Immature natural killer cell (primary cell): ENCODE measurements at regions not wholly inside any gene's neighbourhood (a gene's known extent, or its start where the extent isn't known, plus 50 kb on each side); places are given as distances from the start of the nearest gene placed in this dataset.
"Not testable (repeated sequence)": the region's sequence is repeated elsewhere in the genome, so short reads cannot be mapped to it uniquely, and the experiment has no call there.

Experiments
- DNase-seq, 3 donors: peaks; one replicate each; pipeline ENCODE4 v3.0.0; 2022; ENCODE audit warnings: mixed read lengths in 1 of 3
- H3K27ac Mint-ChIP-seq, 6 donors: one replicate each; pipeline ENCODE4 v1.8.0; 2020; ENCODE audit warnings: mixed read lengths in 6 of 6, mild to moderate bottlenecking in 5 of 6, inconsistent platforms in 4 of 6, moderate library complexity in 3 of 6
- H3K27me3 Mint-ChIP-seq, 3 donors: one replicate each; pipeline ENCODE4 v1.8.0; 2020 to 2021; ENCODE audit warnings: low read depth in 3 of 3, mild to moderate bottlenecking in 3 of 3, mixed read lengths in 3 of 3, moderate library complexity in 3 of 3, inconsistent platforms in 1 of 3
- H3K36me3 Mint-ChIP-seq, 3 donors: one replicate each; pipeline ENCODE4 v1.8.0; 2020; ENCODE audit warnings: mixed read lengths in 3 of 3, inconsistent platforms in 2 of 3, mild to moderate bottlenecking in 2 of 3
- H3K4me1 Mint-ChIP-seq, 2 donors: one replicate each; pipeline ENCODE4 v1.8.0; 2020; ENCODE audit warnings: inconsistent platforms in 2 of 2, mild to moderate bottlenecking in 2 of 2, mixed read lengths in 2 of 2, moderate library complexity in 1 of 2
- H3K4me3 Mint-ChIP-seq, 5 donors: one replicate each; pipeline ENCODE4 v1.8.0; 2020; ENCODE audit warnings: mild to moderate bottlenecking in 5 of 5, mixed read lengths in 5 of 5, inconsistent platforms in 3 of 5, moderate library complexity in 3 of 5
- H3K9me3 Mint-ChIP-seq, 6 donors: one replicate each; pipeline ENCODE4 v1.8.0; 2020; ENCODE audit warnings: mild to moderate bottlenecking in 6 of 6, mixed read lengths in 6 of 6, inconsistent platforms in 4 of 6, moderate library complexity in 3 of 6

- Mint-ChIP-seq H3K4me1 (no peaks in the 10 kb centered on the region), H3K27me3 (no peaks in the 10 kb centered on the region), H3K36me3 (no peaks in the 10 kb centered on the region), H3K9me3 (peaks cover 6 to 29% (median 14%) of the 10 kb centered on the region in 6 donors), H3K27ac (no peak overlapping the region), H3K4me3 (no peak overlapping the region)
- no peak for DNase-seq
These were observed 176.5 kb upstream of the VWC2 start for GRCh38 chr7:49596701-49597491.

- Mint-ChIP-seq H3K27ac (no peak overlapping the region), H3K9me3 (peaks cover 6 to 31% (median 15%) of the 10 kb centered on the region in 6 donors), H3K36me3 (no peaks in the 10 kb centered on the region), H3K4me1 (no peaks in the 10 kb centered on the region), H3K4me3 (no peak overlapping the region), H3K27me3 (no peaks in the 10 kb centered on the region)
- DNase-seq, result no peak
These were observed 175.6 kb upstream of the VWC2 start for GRCh38 chr7:49597805-49598204.

- Mint-ChIP-seq H3K36me3 (no peaks in the 10 kb centered on the region), H3K9me3 (peaks cover 8 to 47% (median 16%) of the 10 kb centered on the region in 6 donors)
These were observed 161.5 kb upstream of the VWC2 start for GRCh38 chr7:49611951-49612350.

GRCh38 chr7:49613759-49614158 lies 159.7 kb upstream of the VWC2 start:
- Mint-ChIP-seq H3K4me3 (no peak overlapping the region), H3K36me3 (no peaks in the 10 kb centered on the region), H3K9me3 (peaks cover 5 to 52% (median 12%) of the 10 kb centered on the region in 6 donors), H3K27ac (no peak overlapping the region), H3K4me1 (no peaks in the 10 kb centered on the region), H3K27me3 (peaks cover 0 to 4% (median 0%) of the 10 kb centered on the region in 3 donors)
- DNase-seq, result no peak

More at GRCh38 chr7:49611951-49612350, 161.5 kb upstream of the VWC2 start:
- Mint-ChIP-seq H3K27ac (no peak overlapping the region), H3K27me3 (peaks cover 0 to 4% (median 0%) of the 10 kb centered on the region in 3 donors), H3K4me1 (no peaks in the 10 kb centered on the region), H3K4me3 (no peak overlapping the region)
- DNase-seq, result no peak

- H3K27ac Mint-ChIP-seq, H3K4me3 Mint-ChIP-seq, H3K27me3 Mint-ChIP-seq, DNase-seq, H3K36me3 Mint-ChIP-seq, H3K4me1 Mint-ChIP-seq: not testable (repeated sequence)
- H3K9me3 Mint-ChIP-seq, result peaks cover 2 to 46% (median 14%) of the 10 kb centered on the region in 6 donors
These were observed 158.5 kb upstream of the VWC2 start for GRCh38 chr7:49614974-49615373.

- Mint-ChIP-seq H3K4me1 (no peaks in the 10 kb centered on the region), H3K9me3 (peaks cover 2 to 32% (median 14%) of the 10 kb centered on the region in 6 donors), H3K27me3 (peaks cover 0 to 2% (median 0%) of the 10 kb centered on the region in 3 donors)
These were observed 155.4 kb upstream of the VWC2 start for GRCh38 chr7:49618028-49618427.

GRCh38 chr7:49623943-49624342 lies 149.5 kb upstream of the VWC2 start:
- DNase-seq, result no peak
- Mint-ChIP-seq H3K4me1 (no peaks in the 10 kb centered on the region), H3K4me3 (no peak overlapping the region), H3K27ac (no peak overlapping the region), H3K36me3 (no peaks in the 10 kb centered on the region), H3K27me3 (no peaks in the 10 kb centered on the region), H3K9me3 (peaks cover 0 to 8% (median 1%) of the 10 kb centered on the region in 6 donors)

More at GRCh38 chr7:49618028-49618427, 155.4 kb upstream of the VWC2 start:
- DNase-seq, result no peak
- no peak overlapping the region for H3K27ac Mint-ChIP-seq
- H3K36me3 Mint-ChIP-seq, result no peaks in the 10 kb centered on the region
- no peak overlapping the region for H3K4me3 Mint-ChIP-seq

- no peaks in the 10 kb centered on the region for H3K4me1 Mint-ChIP-seq
These were observed 148.8 kb upstream of the VWC2 start for GRCh38 chr7:49624611-49625010.

GRCh38 chr7:49630513-49630912 lies 142.9 kb upstream of the VWC2 start:
- Mint-ChIP-seq H3K36me3 (no peaks in the 10 kb centered on the region), H3K4me1 (no peaks in the 10 kb centered on the region), H3K4me3 (no peak overlapping the region), H3K27ac (no peak overlapping the region), H3K27me3 (no peaks in the 10 kb centered on the region), H3K9me3 (peaks cover 0 to 8% (median 2%) of the 10 kb centered on the region in 6 donors)
- no peak for DNase-seq

More at GRCh38 chr7:49624611-49625010, 148.8 kb upstream of the VWC2 start:
- Mint-ChIP-seq H3K9me3 (peaks cover 0 to 4% (median 0%) of the 10 kb centered on the region in 6 donors), H3K4me3 (no peak overlapping the region), H3K36me3 (no peaks in the 10 kb centered on the region), H3K27me3 (no peaks in the 10 kb centered on the region), H3K27ac (no peak overlapping the region)
- DNase-seq, result no peak

- Mint-ChIP-seq H3K27ac (no peak overlapping the region), H3K9me3 (peaks cover 0 to 11% (median 4%) of the 10 kb centered on the region in 6 donors)
These were observed 142.2 kb upstream of the VWC2 start for GRCh38 chr7:49631071-49631815.

GRCh38 chr7:49631960-49632359 lies 141.5 kb upstream of the VWC2 start:
- Mint-ChIP-seq H3K4me1 (no peaks in the 10 kb centered on the region), H3K27ac (no peak overlapping the region), H3K27me3 (no peaks in the 10 kb centered on the region), H3K9me3 (peaks cover 0 to 11% (median 5%) of the 10 kb centered on the region in 6 donors), H3K36me3 (no peaks in the 10 kb centered on the region), H3K4me3 (no peak overlapping the region)
- no peak for DNase-seq

More at GRCh38 chr7:49631071-49631815, 142.2 kb upstream of the VWC2 start:
- H3K4me3 Mint-ChIP-seq, result no peak overlapping the region
- DNase-seq, result no peak
- no peaks in the 10 kb centered on the region for H3K27me3 Mint-ChIP-seq
- no peaks in the 10 kb centered on the region for H3K36me3 Mint-ChIP-seq
- no peaks in the 10 kb centered on the region for H3K4me1 Mint-ChIP-seq

GRCh38 chr7:49635800-49636199 lies 137.6 kb upstream of the VWC2 start:
- no peak overlapping the region for H3K4me3 Mint-ChIP-seq
- no peaks in the 10 kb centered on the region for H3K36me3 Mint-ChIP-seq
- DNase-seq, result no peak
- no peaks in the 10 kb centered on the region for H3K4me1 Mint-ChIP-seq
- H3K27me3 Mint-ChIP-seq, result peaks cover 0 to 2% (median 0%) of the 10 kb centered on the region in 3 donors
- no peak overlapping the region for H3K27ac Mint-ChIP-seq
- peaks cover 0 to 17% (median 6%) of the 10 kb centered on the region in 6 donors for H3K9me3 Mint-ChIP-seq

GRCh38 chr7:49636400-49636799 lies 137.0 kb upstream of the VWC2 start:
- DNase-seq, result no peak
- H3K9me3 Mint-ChIP-seq, result peaks cover 0 to 23% (median 5%) of the 10 kb centered on the region in 6 donors

GRCh38 chr7:49638166-49638565 lies 135.3 kb upstream of the VWC2 start:
- no peaks in the 10 kb centered on the region for H3K4me1 Mint-ChIP-seq
- no peak overlapping the region for H3K27ac Mint-ChIP-seq
- peaks cover 0 to 29% (median 4%) of the 10 kb centered on the region in 6 donors for H3K9me3 Mint-ChIP-seq
- no peak overlapping the region for H3K4me3 Mint-ChIP-seq
- peaks cover 0 to 2% (median 0%) of the 10 kb centered on the region in 3 donors for H3K27me3 Mint-ChIP-seq
- no peaks in the 10 kb centered on the region for H3K36me3 Mint-ChIP-seq
- DNase-seq, result no peak

More at GRCh38 chr7:49636400-49636799, 137.0 kb upstream of the VWC2 start:
- no peaks in the 10 kb centered on the region for H3K4me1 Mint-ChIP-seq
- peaks cover 0 to 2% (median 0%) of the 10 kb centered on the region in 3 donors for H3K27me3 Mint-ChIP-seq
- H3K27ac Mint-ChIP-seq, result no peak overlapping the region
- no peaks in the 10 kb centered on the region for H3K36me3 Mint-ChIP-seq
- no peak overlapping the region for H3K4me3 Mint-ChIP-seq
